Smooth muscle cell (in vitro differentiated cells): ENCODE measurements at regions not wholly inside any gene's neighbourhood (a gene's known extent, or its start where the extent isn't known, plus 50 kb on each side); places are given as distances from the start of the nearest gene placed in this dataset.

ENCODE experiments used
- DNase-seq: peaks from one replicate; lab custom pipeline; 2025; ENCODE audit not compliant: unreplicated experiment; lab: John Stamatoyannopoulos, UW
- H2AFZ ChIP-seq: fragments of 200-600 bp; sonication (generic); 2 replicates; pipeline ENCODE4 v1.6.0; 2016; ENCODE audit warnings: antibody characterized with exemption, low read depth, mild to moderate bottlenecking
- H3F3A ChIP-seq: fragments of 200-600 bp; sonication (generic); 2 replicates; pipeline ENCODE4 v1.6.0; 2017; ENCODE audit warnings: antibody characterized with exemption, low read depth
- H3K27ac ChIP-seq: fragments of 200-600 bp; sonication (generic); 2 replicates; pipeline ENCODE4 v1.5.1; 2016; ENCODE audit warnings: low read depth, mild to moderate bottlenecking
- H3K27me3 ChIP-seq: fragments of 200-600 bp; sonication (generic); 2 replicates; pipeline ENCODE4 v1.6.1; 2016; ENCODE audit warnings: low read depth, mild to moderate bottlenecking
- H3K36me3 ChIP-seq: fragments of 200-600 bp; sonication (generic); 2 replicates; pipeline ENCODE4 v1.5.1; 2016; ENCODE audit warnings: low read depth
- H3K4me1 ChIP-seq: fragments of 200-600 bp; sonication (generic); 2 replicates; pipeline ENCODE4 v1.5.1; 2016; ENCODE audit warnings: low read depth
- H3K4me2 ChIP-seq: fragments of 200-600 bp; sonication (generic); 2 replicates; pipeline ENCODE4 v1.6.0; 2016; ENCODE audit warnings: mild to moderate bottlenecking
- H3K4me3 ChIP-seq: fragments of 200-600 bp; sonication (generic); 2 replicates; pipeline ENCODE4 v1.5.1; 2016; ENCODE audit warnings: mild to moderate bottlenecking
- H3K79me2 ChIP-seq: fragments of 200-600 bp; sonication (generic); 2 replicates; pipeline ENCODE4 v1.6.0; 2016; ENCODE audit warnings: low read depth, mild to moderate bottlenecking
- H3K9ac ChIP-seq: fragments of 200-600 bp; sonication (generic); 2 replicates; pipeline ENCODE4 v1.6.0; 2016; ENCODE audit warnings: low read depth
- H3K9me3 ChIP-seq: fragments of 200-600 bp; sonication (generic); replicated peaks from 2 replicates; pipeline ENCODE4 v1.5.1; 2016; ENCODE audit warnings: low read depth
- H4K20me1 ChIP-seq: fragments of 200-600 bp; sonication (generic); 2 replicates; pipeline ENCODE4 v1.6.0; 2016; ENCODE audit warnings: low read depth
- CTCF ChIP-seq: fragments of 200-600 bp; sonication (generic); IDR thresholded peaks from 2 replicates; pipeline ENCODE4 v1.5.1; 2017; ENCODE audit warnings: borderline replicate concordance, mild to moderate bottlenecking, antibody characterized with exemption; ENCODE audit not compliant: insufficient read depth, poor library complexity, severe bottlenecking
- WGBS: methylation state at CpG from one replicate; pipeline ENCODE4 v1.1.7; 2016; ENCODE audit warnings: low lambda C conversion rate; 5-methylcytosine and 5-hydroxymethylcytosine counted together

- no peaks in the 10 kb centered on the region for H3K9me3 ChIP-seq
- 93% methylated on average over 5 of the region's 5 CpGs for WGBS
- H3K79me2 ChIP-seq = no peaks in the 10 kb centered on the region
- H3F3A ChIP-seq = no peaks in the 10 kb centered on the region
- no peak overlapping the region for H3K27ac ChIP-seq
- H3K4me1 ChIP-seq = peaks cover 29% of the 10 kb centered on the region
- no peaks in the 10 kb centered on the region for H3K27me3 ChIP-seq
- no peak for TF ChIP-seq CTCF
- no peaks in the 10 kb centered on the region for H3K36me3 ChIP-seq
- H3K9ac ChIP-seq = no peak overlapping the region
- no peak overlapping the region for H3K4me3 ChIP-seq
- no peak overlapping the region for H3K4me2 ChIP-seq
- no peak for DNase-seq
- H2AFZ ChIP-seq = no peak overlapping the region
- no peaks in the 10 kb centered on the region for H4K20me1 ChIP-seq
Measured at GRCh38 chr14:22411398-22412055, 177.5 kb downstream of the DAD1 start.

- H3K36me3 ChIP-seq = no peaks in the 10 kb centered on the region
- H3K79me2 ChIP-seq = no peaks in the 10 kb centered on the region
- no peaks in the 10 kb centered on the region for H3K9me3 ChIP-seq
- peaks cover 29% of the 10 kb centered on the region for H3K4me1 ChIP-seq
- no peaks in the 10 kb centered on the region for H4K20me1 ChIP-seq
- H3K9ac ChIP-seq = no peak overlapping the region
- H3K27me3 ChIP-seq = no peaks in the 10 kb centered on the region
- H3F3A ChIP-seq = no peaks in the 10 kb centered on the region
- no peak overlapping the region for H3K27ac ChIP-seq
- no peak overlapping the region for H2AFZ ChIP-seq
- no peak for DNase-seq
- TF ChIP-seq CTCF = no peak
- no peak overlapping the region for H3K4me3 ChIP-seq
- no peak overlapping the region for H3K4me2 ChIP-seq
Measured at GRCh38 chr14:22410497-22410896, 178.5 kb downstream of the DAD1 start.

GRCh38 chr14:22409006-22409405, 180.0 kb downstream of the DAD1 start:
- TF ChIP-seq CTCF = no peak
- H3K36me3 ChIP-seq = no peaks in the 10 kb centered on the region
- no peak overlapping the region for H3K4me3 ChIP-seq
- H3K4me1 ChIP-seq = peaks cover 21% of the 10 kb centered on the region
- H3K79me2 ChIP-seq = no peaks in the 10 kb centered on the region
- no peaks in the 10 kb centered on the region for H4K20me1 ChIP-seq
- H2AFZ ChIP-seq = no peak overlapping the region
- 85% methylated on average over 3 of the region's 3 CpGs for WGBS
- H3K27ac ChIP-seq = no peak overlapping the region
- no peaks in the 10 kb centered on the region for H3K9me3 ChIP-seq
- H3K4me2 ChIP-seq = no peak overlapping the region
- H3F3A ChIP-seq = no peaks in the 10 kb centered on the region
- H3K9ac ChIP-seq = no peak overlapping the region
- no peaks in the 10 kb centered on the region for H3K27me3 ChIP-seq
- DNase-seq = no peak

- no peaks in the 10 kb centered on the region for H4K20me1 ChIP-seq
- H3K4me1 ChIP-seq = peaks cover 20% of the 10 kb centered on the region
- no peaks in the 10 kb centered on the region for H3K79me2 ChIP-seq
- no peaks in the 10 kb centered on the region for H3K27me3 ChIP-seq
- H3F3A ChIP-seq = no peaks in the 10 kb centered on the region
- H3K9me3 ChIP-seq = no peaks in the 10 kb centered on the region
- no peak overlapping the region for H2AFZ ChIP-seq
- 94% methylated on average over 2 of the region's 2 CpGs for WGBS
- no peak for TF ChIP-seq CTCF
- H3K4me2 ChIP-seq = no peak overlapping the region
- H3K9ac ChIP-seq = no peak overlapping the region
- DNase-seq = no peak
- no peak overlapping the region for H3K27ac ChIP-seq
- no peak overlapping the region for H3K4me3 ChIP-seq
- no peaks in the 10 kb centered on the region for H3K36me3 ChIP-seq
Measured at GRCh38 chr14:22408547-22408946, 180.5 kb downstream of the DAD1 start.
